PC-9 (cell line): ENCODE measurements at regions not wholly inside any gene's neighbourhood (a gene's known extent, or its start where the extent isn't known, plus 50 kb on each side); places are given as distances from the start of the nearest gene placed in this dataset.

Experiments used
- BruUV-seq: library from RNA; stranded (reverse); fragments of 400-500 nt; replicated peaks from 2 replicates; lab custom pipeline; 2021; lab: Mats Ljungman, UMichigan
- CTCF ChIA-PET: fragments of 300-600 bp; sonication (Branson Sonifier 250); formaldehyde crosslinking; loops from one replicate; lab custom pipeline; 2022; ENCODE audit warnings: antibody characterized with exemption; lab: Charles Lee
- POLR2A ChIA-PET: fragments of 300-600 bp; sonication (Branson Sonifier 250); formaldehyde crosslinking; loops from one replicate; lab custom pipeline; 2022; ENCODE audit warnings: antibody characterized with exemption; ENCODE audit not compliant: unreplicated experiment; lab: Charles Lee
- DNase-seq, 2 experiments: peaks; one replicate each; pipeline versions ENCODE4 v3.0.0 to v3.0.0-alpha.2; 2015 to 2022; ENCODE audit warnings: mixed read lengths in 1 of 2
- H2AFZ ChIP-seq: fragments of 200-600 bp; sonication (generic); 2 replicates; pipeline ENCODE4 v1.8.1; 2017; ENCODE audit warnings: antibody characterized with exemption
- H3F3A ChIP-seq: fragments of 200-600 bp; sonication (generic); 2 replicates; pipeline ENCODE4 v1.8.1; 2017; ENCODE audit warnings: antibody characterized with exemption, mild to moderate bottlenecking, low read depth; ENCODE audit not compliant: insufficient read depth
- H3K27ac ChIP-seq: fragments of 200-600 bp; sonication (generic); 2 replicates; pipeline ENCODE4 v1.6.1; 2016; ENCODE audit warnings: mixed run types
- H3K27me3 ChIP-seq: fragments of 200-600 bp; sonication (generic); 2 replicates; pipeline ENCODE4 v1.6.1; 2016; ENCODE audit warnings: low read depth, mixed run types; ENCODE audit not compliant: insufficient read depth
- H3K36me3 ChIP-seq: fragments of 200-600 bp; sonication (generic); 2 replicates; pipeline ENCODE4 v1.6.1; 2016; ENCODE audit warnings: low read depth, mixed run types
- H3K4me1 ChIP-seq: fragments of 200-600 bp; sonication (generic); replicated peaks from 2 replicates; pipeline ENCODE4 v1.6.1; 2016; ENCODE audit warnings: mixed run types; ENCODE audit not compliant: insufficient read depth
- H3K4me2 ChIP-seq: fragments of 200-600 bp; sonication (generic); 2 replicates; pipeline ENCODE4 v1.6.1; 2017; ENCODE audit warnings: mixed run types
- H3K4me3 ChIP-seq: fragments of 200-600 bp; sonication (generic); 2 replicates; pipeline ENCODE4 v1.6.1; 2016; ENCODE audit warnings: mixed run types
- H3K79me2 ChIP-seq: fragments of 200-600 bp; sonication (generic); 2 replicates; pipeline ENCODE4 v1.6.1; 2017; ENCODE audit warnings: low read depth, mixed run types
- H3K9me2 ChIP-seq: fragments of 200-600 bp; sonication (generic); 2 replicates; pipeline ENCODE4 v1.8.1; 2017; ENCODE audit warnings: mild to moderate bottlenecking; ENCODE audit not compliant: insufficient read depth
- H3K9me3 ChIP-seq: fragments of 200-600 bp; sonication (generic); 2 replicates; pipeline ENCODE4 v1.8.1; 2016; ENCODE audit warnings: low read depth; ENCODE audit not compliant: insufficient read depth
- H4K20me1 ChIP-seq: fragments of 200-600 bp; sonication (generic); 2 replicates; pipeline ENCODE4 v1.8.1; 2017; ENCODE audit not compliant: insufficient read depth
- CTCF ChIP-seq: fragments of 200-600 bp; sonication (generic); conservative IDR thresholded peaks from 2 replicates; pipeline ENCODE4 v1.6.1; 2017; ENCODE audit warnings: mixed run types, antibody characterized with exemption, mild to moderate bottlenecking, moderate library complexity
- EZH2 ChIP-seq: fragments of 200-600 bp; sonication (generic); IDR thresholded peaks from 2 replicates; pipeline ENCODE4 v1.8.0; 2017; ENCODE audit warnings: antibody characterized with exemption, low read depth
- intact Hi-C: fragments of 100-400 bp; cut with micrococcal nuclease; formaldehyde crosslinking; loops from one replicate; pipeline ENCODE4 v1.10.0; 2022; ENCODE audit not compliant: unreplicated experiment

DNA sequence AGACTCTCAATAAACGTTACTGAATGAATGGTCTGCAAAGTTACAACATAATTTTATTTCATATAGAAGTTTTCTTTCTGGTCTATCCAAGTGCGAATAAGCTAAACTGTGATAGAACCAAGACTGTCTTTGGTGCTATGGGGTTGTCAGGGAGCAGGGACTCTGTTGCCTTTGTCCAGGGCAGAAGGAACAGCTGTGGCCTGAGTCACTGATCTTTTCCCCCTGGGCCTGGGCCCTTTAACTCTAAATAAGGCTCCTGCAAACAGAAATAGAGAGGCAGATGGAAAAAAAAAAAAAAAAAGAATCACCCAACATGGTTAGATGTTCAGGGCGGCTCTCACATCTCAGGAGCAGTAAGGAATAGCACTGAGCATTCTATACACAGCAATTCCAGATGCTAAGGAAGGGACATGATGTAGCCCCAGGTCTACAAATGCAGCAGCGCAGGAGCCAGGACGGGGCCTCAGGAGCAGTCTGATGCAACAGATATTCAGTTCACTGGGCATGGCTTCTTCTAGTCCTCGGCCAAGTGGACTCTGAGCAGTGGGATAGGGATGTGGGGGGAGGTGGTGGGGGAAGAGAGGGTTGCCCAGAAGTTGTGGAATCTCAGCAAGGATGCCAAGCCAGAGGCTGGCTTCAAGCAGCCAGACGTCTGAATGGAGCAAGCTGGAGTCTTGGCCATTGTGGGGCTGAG, 247.1 kb upstream of the SIX2 start:
- POLR2A ChIA-PET = interaction anchor here (0.6 kb wide), 1 partner anchor 29 kb away, joined by 8 read pairs; no protein-coding TSS in a partner anchor
- no TSS peak for BruUV-seq
- CTCF ChIA-PET = no interaction called here

DNA sequence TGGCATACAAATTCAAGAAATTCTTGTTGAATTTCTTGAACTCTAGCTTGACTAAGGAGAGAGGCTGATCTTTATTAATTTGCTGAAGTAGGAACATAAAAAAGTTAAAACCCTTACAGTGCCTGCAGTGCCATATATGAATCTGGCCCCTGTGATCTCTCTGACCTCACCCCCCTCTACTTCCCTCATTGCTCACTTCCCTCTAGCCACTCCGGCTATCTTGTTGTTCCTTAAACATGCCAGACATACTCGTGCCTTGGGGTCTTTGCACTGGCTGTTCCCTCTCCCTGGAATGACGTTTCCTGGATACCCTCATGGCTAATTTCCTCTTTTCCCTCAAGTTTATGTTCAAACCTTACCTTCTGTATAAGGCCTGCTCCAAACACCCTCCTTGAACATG, 246.3 kb upstream of the SIX2 start:
- H3K9me3 ChIP-seq = no peaks in the 10 kb centered on the region
- POLR2A ChIA-PET = no interaction called here
- H3K4me3 ChIP-seq = no peak overlapping the region
- H3F3A ChIP-seq = no peaks in the 10 kb centered on the region
- H2AFZ ChIP-seq = no peak overlapping the region
- intact Hi-C loops = no loop called here
- H3K79me2 ChIP-seq = no peaks in the 10 kb centered on the region
- no peaks in the 10 kb centered on the region for H3K36me3 ChIP-seq
- H3K27me3 ChIP-seq = no peaks in the 10 kb centered on the region
- CTCF ChIA-PET = no interaction called here
- no TSS peak for BruUV-seq
- peak in 1 of 2 experiments; percentile 30 for DNase-seq
- TF ChIP-seq CTCF (no peak), EZH2 (no peak)
- no peaks in the 10 kb centered on the region for H3K9me2 ChIP-seq
- no peak overlapping the region for H3K27ac ChIP-seq
- H4K20me1 ChIP-seq = no peaks in the 10 kb centered on the region
- peaks cover 10% of the 10 kb centered on the region for H3K4me1 ChIP-seq
- H3K4me2 ChIP-seq = no peak overlapping the region

More for the DNA sequence above, 247.1 kb upstream of the SIX2 start:
- peaks cover 10% of the 10 kb centered on the region for H3K4me1 ChIP-seq
- H3K27ac ChIP-seq = no peak overlapping the region
- no peaks in the 10 kb centered on the region for H3K9me3 ChIP-seq
- no peaks in the 10 kb centered on the region for H3K79me2 ChIP-seq
- no peaks in the 10 kb centered on the region for H3K36me3 ChIP-seq
- H2AFZ ChIP-seq = no peak overlapping the region
- no peaks in the 10 kb centered on the region for H3F3A ChIP-seq
- no peaks in the 10 kb centered on the region for H3K27me3 ChIP-seq
- no peak overlapping the region for H3K4me2 ChIP-seq
- TF ChIP-seq CTCF = no peak
- no peak for TF ChIP-seq EZH2
- H4K20me1 ChIP-seq = no peaks in the 10 kb centered on the region
- no peaks in the 10 kb centered on the region for H3K9me2 ChIP-seq
- H3K4me3 ChIP-seq = no peak overlapping the region
- no peak for DNase-seq
- intact Hi-C loops = no loop called here

- Histone ChIP-seq H3F3A (no peaks in the 10 kb centered on the region), H3K9me3 (no peaks in the 10 kb centered on the region), H2AFZ (no peak overlapping the region), H3K27ac (no peak overlapping the region), H3K4me1 (peaks cover 1% of the 10 kb centered on the region), H3K4me2 (no peak overlapping the region), H3K79me2 (no peaks in the 10 kb centered on the region), H3K9me2 (no peaks in the 10 kb centered on the region), H3K36me3 (no peaks in the 10 kb centered on the region), H3K4me3 (no peak overlapping the region), H3K27me3 (no peaks in the 10 kb centered on the region), H4K20me1 (no peaks in the 10 kb centered on the region)
- intact Hi-C loops = no loop called here
- POLR2A ChIA-PET = no interaction called here
- CTCF ChIA-PET = no interaction called here
- BruUV-seq = no TSS peak
- no peak for TF ChIP-seq CTCF
- TF ChIP-seq EZH2 = no peak
- no peak for DNase-seq
These were observed 244.8 kb upstream of the SIX2 start for GRCh38 chr2:45254025-45254424.
